ENCODE measurements at regions not wholly inside any gene's neighbourhood (a gene's known extent, or its start where the extent isn't known, plus 50 kb on each side); places are given as distances from the start of the nearest gene placed in this dataset.

- no peak overlapping the region for H3K9ac ChIP-seq (ENCODE audit: low read length)
- no peaks in the 10 kb centered on the region for H3K9me2 ChIP-seq (ENCODE audit: insufficient read depth, low read length)
- no peak overlapping the region for H3K4me3 ChIP-seq (ENCODE audit: low read length)
- no peak overlapping the region for H2AFZ ChIP-seq (ENCODE audit: low read depth, low read length)
- H3K79me2 ChIP-seq (replicated peaks; ENCODE audit: insufficient read depth, low read length), result no peaks in the 10 kb centered on the region
- no peaks in the 10 kb centered on the region for H3K27me3 ChIP-seq (ENCODE audit: insufficient read depth, low read depth, low read length)
- no peak overlapping the region for H3K4me2 ChIP-seq (ENCODE audit: low read length)
- no peaks in the 10 kb centered on the region for H3F3A ChIP-seq (ENCODE audit: insufficient read depth, low read length, poor library complexity, severe bottlenecking)
- TF ChIP-seq EZH2 (IDR thresholded peaks at IDR 0.05; ENCODE audit: borderline replicate concordance, insufficient read depth, low read length, poor library complexity, severe bottlenecking) (no peak), EP300 (conservative IDR thresholded peaks at IDR 0.05; ENCODE audit: poor library complexity, severe bottlenecking) (no peak), MXI1 (conservative IDR thresholded peaks at IDR 0.05; ENCODE audit: poor library complexity, severe bottlenecking) (no peak), POLR2AphosphoS5 (IDR thresholded peaks at IDR 0.05) (no peak), RAD21 (conservative IDR thresholded peaks at IDR 0.05) (no peak), TAF1 (IDR thresholded peaks at IDR 0.05; ENCODE audit: low read depth) (no peak), CTCF (IDR thresholded peaks at IDR 0.05; ENCODE audit: poor library complexity, severe bottlenecking) (no peak), SMC3 (conservative IDR thresholded peaks at IDR 0.05; ENCODE audit: poor library complexity) (no peak)
- TF ChIP-seq, protein P1, sequence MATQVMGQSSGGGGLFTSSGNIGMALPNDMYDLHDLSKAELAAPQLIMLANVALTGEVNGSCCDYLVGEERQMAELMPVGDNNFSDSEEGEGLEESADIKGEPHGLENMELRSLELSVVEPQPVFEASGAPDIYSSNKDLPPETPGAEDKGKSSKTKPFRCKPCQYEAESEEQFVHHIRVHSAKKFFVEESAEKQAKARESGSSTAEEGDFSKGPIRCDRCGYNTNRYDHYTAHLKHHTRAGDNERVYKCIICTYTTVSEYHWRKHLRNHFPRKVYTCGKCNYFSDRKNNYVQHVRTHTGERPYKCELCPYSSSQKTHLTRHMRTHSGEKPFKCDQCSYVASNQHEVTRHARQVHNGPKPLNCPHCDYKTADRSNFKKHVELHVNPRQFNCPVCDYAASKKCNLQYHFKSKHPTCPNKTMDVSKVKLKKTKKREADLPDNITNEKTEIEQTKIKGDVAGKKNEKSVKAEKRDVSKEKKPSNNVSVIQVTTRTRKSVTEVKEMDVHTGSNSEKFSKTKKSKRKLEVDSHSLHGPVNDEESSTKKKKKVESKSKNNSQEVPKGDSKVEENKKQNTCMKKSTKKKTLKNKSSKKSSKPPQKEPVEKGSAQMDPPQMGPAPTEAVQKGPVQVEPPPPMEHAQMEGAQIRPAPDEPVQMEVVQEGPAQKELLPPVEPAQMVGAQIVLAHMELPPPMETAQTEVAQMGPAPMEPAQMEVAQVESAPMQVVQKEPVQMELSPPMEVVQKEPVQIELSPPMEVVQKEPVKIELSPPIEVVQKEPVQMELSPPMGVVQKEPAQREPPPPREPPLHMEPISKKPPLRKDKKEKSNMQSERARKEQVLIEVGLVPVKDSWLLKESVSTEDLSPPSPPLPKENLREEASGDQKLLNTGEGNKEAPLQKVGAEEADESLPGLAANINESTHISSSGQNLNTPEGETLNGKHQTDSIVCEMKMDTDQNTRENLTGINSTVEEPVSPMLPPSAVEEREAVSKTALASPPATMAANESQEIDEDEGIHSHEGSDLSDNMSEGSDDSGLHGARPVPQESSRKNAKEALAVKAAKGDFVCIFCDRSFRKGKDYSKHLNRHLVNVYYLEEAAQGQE (IDR thresholded peaks at IDR 0.05; ENCODE audit: borderline replicate concordance), result no peak
- H3K27ac ChIP-seq (ENCODE audit: low read length), result no peak overlapping the region
- no peaks in the 10 kb centered on the region for H4K20me1 ChIP-seq (ENCODE audit: insufficient read depth)
- H3K36me3 ChIP-seq (ENCODE audit: insufficient read depth, low read length), result no peaks in the 10 kb centered on the region
- H3K9me3 ChIP-seq (ENCODE audit: low read length), result no peaks in the 10 kb centered on the region
Observed at GRCh38 chr9:106773750-106774149, 89.2 kb upstream of the ZNF462 start.

DNA sequence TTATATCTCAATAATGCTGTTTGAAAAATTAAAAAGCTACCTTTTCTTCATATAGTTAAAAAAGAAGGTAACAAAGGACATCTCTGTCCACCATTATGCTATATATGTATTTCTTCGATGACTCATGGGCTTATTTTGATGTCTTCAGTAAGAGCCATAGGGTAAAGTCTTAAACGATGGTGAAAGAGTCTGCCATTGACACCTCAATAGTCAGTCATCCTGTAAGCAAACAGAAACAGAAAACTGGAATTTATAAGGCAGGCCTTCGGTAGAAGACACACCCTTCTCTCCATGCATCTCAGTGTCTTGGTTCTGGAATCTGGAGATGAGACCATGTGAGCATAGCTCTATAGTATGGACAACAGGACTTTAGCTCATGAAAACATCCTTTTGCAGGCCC lies 87.0 kb upstream of the ZNF462 start:
- no peaks in the 10 kb centered on the region for H4K20me1 ChIP-seq (ENCODE audit: insufficient read depth)
- H3F3A ChIP-seq (ENCODE audit: insufficient read depth, low read length, poor library complexity, severe bottlenecking), result no peaks in the 10 kb centered on the region
- no peaks in the 10 kb centered on the region for H3K9me2 ChIP-seq (ENCODE audit: insufficient read depth, low read length)
- H2AFZ ChIP-seq (ENCODE audit: low read depth, low read length), result no peak overlapping the region
- no peaks in the 10 kb centered on the region for H3K79me2 ChIP-seq (replicated peaks; ENCODE audit: insufficient read depth, low read length)
- TF ChIP-seq POLR2AphosphoS5 (IDR thresholded peaks at IDR 0.05) (no peak), EP300 (conservative IDR thresholded peaks at IDR 0.05; ENCODE audit: poor library complexity, severe bottlenecking) (no peak), MXI1 (conservative IDR thresholded peaks at IDR 0.05; ENCODE audit: poor library complexity, severe bottlenecking) (no peak), RAD21 (conservative IDR thresholded peaks at IDR 0.05) (no peak), TAF1 (IDR thresholded peaks at IDR 0.05; ENCODE audit: low read depth) (no peak), CTCF (IDR thresholded peaks at IDR 0.05; ENCODE audit: poor library complexity, severe bottlenecking) (no peak), EZH2 (IDR thresholded peaks at IDR 0.05; ENCODE audit: borderline replicate concordance, insufficient read depth, low read length, poor library complexity, severe bottlenecking) (no peak), SMC3 (conservative IDR thresholded peaks at IDR 0.05; ENCODE audit: poor library complexity) (no peak)
- TF ChIP-seq, protein P1 (IDR thresholded peaks at IDR 0.05; ENCODE audit: borderline replicate concordance), result no peak
- H3K27me3 ChIP-seq (ENCODE audit: insufficient read depth, low read depth, low read length), result no peaks in the 10 kb centered on the region
- H3K9me3 ChIP-seq (ENCODE audit: low read length), result no peaks in the 10 kb centered on the region
- no peak overlapping the region for H3K4me2 ChIP-seq (ENCODE audit: low read length)
- H3K27ac ChIP-seq (ENCODE audit: low read length), result no peak overlapping the region
- H3K9ac ChIP-seq (ENCODE audit: low read length), result no peak overlapping the region
- H3K4me3 ChIP-seq (ENCODE audit: low read length), result no peak overlapping the region
- H3K36me3 ChIP-seq (ENCODE audit: insufficient read depth, low read length), result no peaks in the 10 kb centered on the region

All from neural cell (in vitro differentiated cells).